HG03442 (cell line): ENCODE measurements at regions not wholly inside any gene's neighbourhood (a gene's known extent, or its start where the extent isn't known, plus 50 kb on each side); places are given as distances from the start of the nearest gene placed in this dataset.

ENCODE experiments used
- ATAC-seq: cut with Tn5 transposase; IDR thresholded peaks from one replicate; pipeline ENCODE4 v1.9.1; 2021; ENCODE audit warnings: mild to moderate bottlenecking, moderate library complexity; ENCODE audit not compliant: unreplicated experiment

DNA sequence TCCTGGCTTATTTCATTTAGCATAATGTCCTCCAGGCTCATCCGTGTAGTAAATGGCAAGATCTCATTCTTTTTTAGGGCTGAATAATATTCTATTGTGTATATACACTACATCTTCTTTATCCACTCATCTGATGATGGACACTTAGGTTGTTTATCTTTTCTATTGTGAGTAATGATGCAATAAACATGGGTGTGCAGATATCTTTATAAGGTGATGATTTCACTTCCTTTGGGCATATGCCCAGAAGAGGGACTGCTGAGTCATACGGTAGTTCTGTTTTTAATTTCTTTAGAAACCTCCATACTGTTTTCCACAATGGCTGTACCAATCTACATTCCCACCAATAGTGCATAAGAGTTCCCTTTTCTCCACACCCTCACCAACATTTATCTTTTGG lies 317.6 kb upstream of the CNKSR2 start:
- no peak for ATAC-seq

GRCh38 chrX:21047034-21047455 lies 327.2 kb upstream of the CNKSR2 start:
- ATAC-seq, result no peak

DNA sequence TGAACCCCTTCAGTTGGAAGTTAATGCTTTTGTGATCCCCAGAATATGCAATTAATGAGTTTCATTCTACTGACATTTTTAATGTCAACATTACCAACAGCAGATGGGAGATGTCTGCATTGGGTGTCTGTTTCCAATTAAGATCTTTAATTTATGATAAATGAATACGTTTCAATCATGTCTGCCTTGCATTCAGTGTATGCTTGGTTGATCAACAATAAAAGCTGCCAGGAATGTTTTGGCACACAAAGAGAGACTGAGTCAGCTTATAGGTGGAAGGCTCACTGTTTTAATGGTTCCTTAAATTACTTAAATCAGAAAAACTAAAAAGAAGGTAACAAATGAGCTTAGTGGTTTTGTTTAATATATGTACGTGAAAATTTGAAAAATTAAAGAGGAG lies 359.9 kb upstream of the CNKSR2 start:
- no peak for ATAC-seq

- no peak for ATAC-seq
These were observed 369.4 kb upstream of the CNKSR2 start for GRCh38 chrX:21004835-21005234.

DNA sequence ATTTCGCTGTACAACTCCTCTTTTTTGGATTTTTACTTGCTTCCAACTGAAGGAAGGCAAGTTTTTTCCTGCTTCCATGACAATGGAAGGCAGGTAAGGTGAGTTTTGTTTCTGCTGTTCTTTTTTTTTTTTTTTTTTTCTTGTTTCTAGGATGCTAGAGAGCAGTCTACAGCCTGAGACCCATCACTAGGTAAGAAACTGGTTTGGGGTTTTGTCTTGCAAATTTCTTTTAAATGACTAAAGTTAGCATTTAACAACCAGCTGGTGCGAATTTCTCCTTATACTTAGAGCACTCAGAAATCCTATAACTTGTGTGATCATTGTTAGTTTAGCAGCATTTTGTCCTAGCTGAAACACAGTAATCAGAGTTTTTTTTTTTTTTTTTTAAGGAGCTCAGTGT lies 378.4 kb upstream of the CNKSR2 start:
- no peak for ATAC-seq

- ATAC-seq, result no peak
These were observed 384.9 kb upstream of the CNKSR2 start for GRCh38 chrX:20989361-20989760.

DNA sequence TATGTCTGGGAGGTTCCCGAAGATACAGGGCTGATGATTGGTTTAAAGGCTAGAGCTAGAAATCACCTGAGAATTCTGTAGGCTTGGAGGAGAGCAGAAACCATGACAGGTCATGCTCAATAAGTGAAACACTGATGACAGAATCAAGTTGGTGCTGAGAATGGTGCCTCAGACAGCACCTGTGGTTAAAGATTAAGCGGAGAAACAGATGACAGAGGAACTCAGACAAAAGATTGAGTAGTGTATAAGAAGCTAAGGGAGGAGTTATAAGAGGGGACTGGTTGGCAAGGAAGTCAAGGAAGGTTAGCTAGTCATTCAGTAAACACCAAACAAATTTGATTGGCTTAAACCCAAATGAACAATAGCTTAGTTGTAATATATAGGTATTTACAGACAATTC lies 385.4 kb upstream of the CNKSR2 start:
- ATAC-seq, result no peak

DNA sequence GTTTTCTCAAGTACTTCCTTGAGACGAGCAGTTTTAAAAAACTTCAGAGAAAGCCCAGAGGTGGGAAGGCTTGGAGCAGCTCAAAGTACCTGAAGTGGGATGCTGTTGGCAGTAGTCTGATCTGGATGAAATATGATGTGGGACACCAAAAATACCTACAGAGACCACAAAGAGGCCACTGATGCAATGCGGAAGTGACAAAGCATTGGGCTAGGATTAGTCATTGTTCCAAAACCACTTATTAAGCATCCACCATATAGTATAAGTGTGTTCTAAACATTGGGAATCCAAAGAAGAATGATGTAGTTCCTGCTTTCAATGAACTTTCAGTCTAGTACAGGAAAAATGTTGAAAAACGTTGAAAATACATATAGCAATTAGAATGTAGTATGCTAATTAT lies 386.1 kb upstream of the CNKSR2 start:
- no peak for ATAC-seq

GRCh38 chrX:20980426-20980825 lies 393.8 kb upstream of the CNKSR2 start:
- ATAC-seq, result no peak

DNA sequence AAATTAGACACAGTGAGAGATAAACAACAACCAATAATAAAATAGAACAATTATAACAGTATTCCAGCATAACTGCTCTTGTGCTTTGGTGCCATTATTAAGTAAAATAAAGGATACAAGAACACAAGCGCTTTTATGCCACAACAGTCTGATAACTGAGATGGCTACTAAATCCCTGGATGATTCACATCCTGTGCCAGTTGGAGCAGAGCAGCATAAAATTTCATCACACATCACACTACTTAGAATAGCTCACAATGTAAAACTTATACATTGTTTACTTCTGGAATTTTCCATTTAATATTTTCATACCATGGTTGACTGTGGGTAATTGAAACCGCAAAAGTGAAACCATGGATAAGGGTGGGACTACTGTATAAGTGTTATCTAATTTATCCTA lies 399.9 kb upstream of the CNKSR2 start:
- ATAC-seq, result no peak

- no peak for ATAC-seq
These were observed 401.2 kb upstream of the CNKSR2 start for GRCh38 chrX:20973038-20973437.

DNA sequence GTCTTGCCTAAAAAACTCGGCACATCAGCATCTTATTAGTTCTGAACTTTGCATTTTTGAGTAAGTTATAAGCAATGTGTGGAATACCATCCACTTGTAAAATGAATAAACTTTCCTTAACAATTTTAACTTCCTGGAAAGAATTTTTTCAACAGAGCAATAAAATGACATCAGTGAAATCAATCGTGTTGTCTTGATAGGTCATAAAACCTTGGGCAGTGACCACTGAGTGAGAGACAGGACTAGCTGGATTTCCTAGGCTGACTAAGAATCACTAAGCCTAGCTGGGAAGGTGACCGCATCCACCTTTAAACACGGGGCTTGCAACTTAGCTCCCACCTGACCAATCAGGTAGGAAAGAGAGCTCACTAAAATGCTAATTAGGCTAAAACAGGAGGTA lies 403.0 kb upstream of the CNKSR2 start:
- ATAC-seq, result no peak

DNA sequence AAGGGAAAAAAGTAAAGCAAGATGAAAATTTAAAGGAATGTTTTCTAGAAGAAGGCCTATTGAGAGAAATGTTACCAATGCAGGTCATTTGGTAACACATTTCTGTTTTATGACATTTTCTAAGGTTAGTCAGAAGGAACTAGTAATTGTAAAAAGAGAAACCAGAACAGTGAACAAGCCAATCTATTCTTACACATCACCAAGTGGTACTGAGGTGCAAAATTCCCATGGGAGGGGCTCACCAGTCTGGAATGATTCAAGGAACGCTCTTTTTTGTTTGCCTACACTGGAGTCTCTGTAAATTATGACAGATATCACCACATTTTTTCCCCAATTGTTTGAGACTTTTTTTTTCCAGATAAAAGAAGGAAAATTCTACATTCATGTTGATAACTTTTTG lies 404.7 kb upstream of the CNKSR2 start:
- no peak for ATAC-seq

DNA sequence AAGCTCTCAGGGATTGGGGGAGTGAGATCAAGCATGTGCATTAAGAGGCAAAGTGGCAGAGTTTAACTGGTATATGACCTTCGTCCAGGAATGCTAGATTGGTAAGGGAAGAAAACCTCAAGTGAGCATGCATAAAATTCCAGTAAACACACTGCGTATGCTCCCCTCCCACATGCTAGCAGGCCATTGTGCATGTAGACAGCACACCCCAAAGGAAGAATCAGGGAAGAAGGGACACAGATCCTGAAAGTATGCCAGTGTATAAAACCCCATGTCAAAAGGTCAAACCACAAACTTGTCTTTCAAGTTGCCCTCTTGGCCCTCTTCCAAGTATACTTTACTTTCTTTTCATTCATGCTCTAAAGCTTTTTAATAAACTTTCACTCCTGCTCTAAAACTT lies 405.2 kb upstream of the CNKSR2 start:
- no peak for ATAC-seq

DNA sequence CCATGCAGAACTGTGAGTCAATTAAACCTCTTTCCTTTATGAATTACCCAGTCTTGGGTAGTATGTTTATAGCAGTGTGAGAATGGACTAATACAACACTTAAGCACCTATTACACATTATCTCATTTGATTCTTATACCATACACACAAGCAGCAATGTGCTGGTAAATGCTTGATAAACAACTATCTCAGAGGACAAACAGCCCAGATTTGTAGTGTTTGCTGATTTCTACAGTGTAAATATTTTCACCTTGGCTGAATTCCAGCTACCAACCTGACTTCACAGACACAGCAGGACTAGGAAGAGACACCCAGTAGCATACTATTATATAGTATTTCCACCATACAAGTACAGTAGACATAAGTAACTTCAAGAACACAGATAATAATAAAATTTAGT lies 406.5 kb upstream of the CNKSR2 start:
- no peak for ATAC-seq

GRCh38 chrX:20965270-20966044 lies 408.8 kb upstream of the CNKSR2 start:
- no peak for ATAC-seq

DNA sequence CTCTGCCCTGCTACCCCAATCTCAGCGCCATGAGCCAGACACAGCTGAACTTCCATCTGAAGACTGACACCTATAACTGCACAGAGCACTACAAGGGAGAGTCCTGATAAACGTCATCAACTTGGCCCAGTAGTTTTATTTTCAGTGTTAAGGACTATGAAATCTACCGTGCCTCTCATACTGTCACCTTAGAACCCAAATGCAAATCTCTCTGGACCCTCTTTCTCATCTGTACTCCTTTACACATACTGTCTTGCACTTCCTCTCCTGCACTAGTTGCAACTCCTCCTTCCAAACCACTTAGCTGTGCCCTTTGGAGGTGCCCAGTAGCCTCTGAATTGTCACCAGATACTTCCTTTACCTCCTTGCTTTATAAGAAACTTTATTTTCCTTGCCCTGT lies 420.2 kb upstream of the CNKSR2 start:
- no peak for ATAC-seq

- ATAC-seq, result no peak
These were observed 422.0 kb upstream of the CNKSR2 start for GRCh38 chrX:20952180-20952579.

- no peak for ATAC-seq
These were observed 423.0 kb upstream of the CNKSR2 start for GRCh38 chrX:20951016-20951810.

DNA sequence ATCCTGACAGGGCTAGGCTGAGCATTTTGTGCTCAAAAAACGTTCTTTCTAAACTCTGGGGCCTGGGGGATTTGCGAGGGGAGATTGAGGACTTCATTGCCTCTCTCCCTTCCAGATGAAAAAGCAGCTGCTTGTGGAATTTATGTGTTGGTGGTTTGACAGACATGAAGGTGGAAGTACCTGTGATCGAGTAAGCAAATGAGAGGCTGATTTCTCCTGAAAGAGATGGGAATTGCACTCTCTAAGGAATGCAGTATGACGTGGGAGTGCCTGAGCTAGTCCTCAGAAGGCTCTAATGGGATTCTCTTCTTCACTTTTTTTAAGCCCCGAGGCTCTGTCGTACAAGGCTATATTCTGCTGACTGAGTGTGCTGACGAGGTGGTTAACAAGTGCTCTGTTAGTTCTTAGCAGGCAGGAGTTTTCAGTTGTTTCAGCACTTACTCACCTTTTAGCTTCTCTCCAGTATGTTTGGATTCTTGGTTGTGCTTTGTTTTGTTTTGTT lies 426.8 kb upstream of the CNKSR2 start:
- no peak for ATAC-seq

DNA sequence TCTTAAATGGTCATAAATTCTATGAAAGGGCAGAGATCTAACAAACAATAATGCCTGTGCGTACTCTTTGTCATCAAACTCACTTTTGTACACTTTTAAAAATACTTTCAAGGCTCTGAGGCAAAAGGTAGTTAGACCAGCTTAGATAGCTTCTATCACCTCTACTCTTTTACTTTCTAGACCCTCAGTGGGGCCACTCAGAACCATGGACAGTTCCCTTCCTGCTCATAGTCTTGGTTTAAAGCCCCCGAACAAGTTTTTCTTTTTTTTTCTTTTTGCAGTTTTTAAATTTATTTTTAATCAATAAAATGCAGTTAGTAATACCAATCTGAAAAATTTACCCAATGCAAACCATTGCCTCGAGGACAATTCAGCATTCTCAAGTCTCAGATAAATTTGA lies 460.5 kb upstream of the CNKSR2 start:
- ATAC-seq, result no peak

DNA sequence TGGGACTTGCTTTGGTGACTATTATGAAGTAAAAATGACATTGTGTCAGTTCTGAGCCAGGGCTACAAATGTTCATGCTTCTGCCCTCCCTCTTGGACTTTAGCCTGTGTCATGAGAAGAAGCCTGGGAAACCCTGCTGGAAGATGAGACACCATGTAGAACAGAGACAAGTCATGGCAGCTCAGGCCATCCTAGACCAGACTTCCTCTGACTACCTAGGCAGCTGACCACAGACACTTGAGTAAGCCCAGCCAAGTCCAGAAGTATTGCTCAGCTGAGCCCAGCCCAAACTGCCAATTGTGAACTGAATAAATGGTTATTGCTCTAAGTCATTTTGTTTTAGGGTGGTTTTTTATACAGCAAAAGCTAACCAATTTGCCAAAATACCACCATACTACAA lies 467.6 kb upstream of the CNKSR2 start:
- no peak for ATAC-seq
